ENCODE measurements at regions not wholly inside any gene's neighbourhood (a gene's known extent, or its start where the extent isn't known, plus 50 kb on each side); places are given as distances from the start of the nearest gene placed in this dataset.

DNA sequence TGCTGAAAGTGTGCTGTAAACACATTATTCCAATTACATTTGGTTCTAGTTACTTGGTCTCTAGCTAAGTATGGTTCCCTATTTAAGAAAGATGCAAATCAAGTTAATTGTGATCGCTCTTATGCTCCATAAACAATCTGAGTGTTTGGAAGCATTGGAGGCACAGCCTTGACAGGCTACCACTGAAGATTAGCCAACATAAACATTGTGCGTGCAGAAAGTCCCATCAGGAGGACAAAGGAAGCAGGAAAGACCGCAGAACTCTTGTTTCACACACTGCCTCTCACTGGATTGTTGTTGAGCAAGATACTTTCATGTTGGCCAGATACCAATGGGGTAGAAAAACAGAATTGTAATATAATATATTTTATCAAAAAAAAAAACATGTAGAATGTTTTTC is 814.4 kb downstream of the EFNB2 start:
- Histone ChIP-seq H3K4me2 (ENCODE audit: low read depth, low read length) (no peak overlapping the region), H2BK20ac (ENCODE audit: low read depth, low read length) (no peak overlapping the region), H3K9me1 (ENCODE audit: insufficient read depth, low read length) (no peaks in the 10 kb centered on the region), H2BK5ac (ENCODE audit: low read depth, low read length, poor library complexity, severe bottlenecking) (no peak overlapping the region), H3K56ac (ENCODE audit: extremely low read depth, insufficient read depth, low read length) (no peak overlapping the region), H3K18ac (ENCODE audit: low read depth, low read length) (no peak overlapping the region), H4K5ac (ENCODE audit: low read depth, low read length) (no peak overlapping the region), H4K91ac (ENCODE audit: insufficient read depth, low read depth, low read length) (no peak overlapping the region), H3K79me1 (ENCODE audit: low read depth in 1 of 2, low read length in 2 of 2) (no peaks in the 10 kb centered on the region), H3K36me3 (ENCODE audit: control insufficient read depth, insufficient read depth, low read length) (no peaks in the 10 kb centered on the region), H3K4me3 (ENCODE audit: insufficient read depth, low read depth, low read length) (no peak overlapping the region), H2AK9ac (replicated peaks; ENCODE audit: low read depth, low read length, poor library complexity) (no peak overlapping the region), H2AK5ac (ENCODE audit: low read depth, low read length) (no peak overlapping the region), H3K4ac (ENCODE audit: low read depth, low read length) (no peak overlapping the region), H3K4me1 (ENCODE audit: control insufficient read depth, insufficient read depth, low read length) (no peaks in the 10 kb centered on the region), H4K8ac (ENCODE audit: low read depth in 2 of 2, low read length in 2 of 2) (no peak overlapping the region), H2BK15ac (ENCODE audit: low read depth, low read length) (no peak overlapping the region), H3K23ac (ENCODE audit: low read depth, low read length) (no peak overlapping the region), H4K20me1 (ENCODE audit: insufficient read depth, low read length) (no peaks in the 10 kb centered on the region), H3K14ac (replicated peaks; ENCODE audit: low read depth, low read length) (no peak overlapping the region), H3K9ac (ENCODE audit: low read depth, low read length) (no peak overlapping the region), H2AFZ (replicated peaks; ENCODE audit: low read length, poor library complexity) (no peak overlapping the region), H3K27me3 (ENCODE audit: control insufficient read depth, insufficient read depth, low read length) (no peaks in the 10 kb centered on the region), H3K9me3 (ENCODE audit: control insufficient read depth, insufficient read depth, low read length) (no peaks in the 10 kb centered on the region), H3K27ac (ENCODE audit: insufficient read depth, low read length) (no peak overlapping the region), H2BK120ac (ENCODE audit: low read depth, low read length) (no peak overlapping the region)
- ATAC-seq (ENCODE audit: low read depth) = no peak
- CTCF ChIA-PET = interaction anchor here (1.1 kb wide), 1 partner anchor 218 kb away, joined by 3 read pairs; no protein-coding TSS in a partner anchor
- TF ChIP-seq SMC3 (IDR thresholded peaks at IDR 0.05; ENCODE audit: low read depth, low read length) = no peak
- no peak for TF ChIP-seq NFE2L2 (IDR thresholded peaks at IDR 0.05; ENCODE audit: low read depth, low read length)
- TF ChIP-seq, protein P1, sequence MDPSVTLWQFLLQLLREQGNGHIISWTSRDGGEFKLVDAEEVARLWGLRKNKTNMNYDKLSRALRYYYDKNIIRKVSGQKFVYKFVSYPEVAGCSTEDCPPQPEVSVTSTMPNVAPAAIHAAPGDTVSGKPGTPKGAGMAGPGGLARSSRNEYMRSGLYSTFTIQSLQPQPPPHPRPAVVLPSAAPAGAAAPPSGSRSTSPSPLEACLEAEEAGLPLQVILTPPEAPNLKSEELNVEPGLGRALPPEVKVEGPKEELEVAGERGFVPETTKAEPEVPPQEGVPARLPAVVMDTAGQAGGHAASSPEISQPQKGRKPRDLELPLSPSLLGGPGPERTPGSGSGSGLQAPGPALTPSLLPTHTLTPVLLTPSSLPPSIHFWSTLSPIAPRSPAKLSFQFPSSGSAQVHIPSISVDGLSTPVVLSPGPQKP (IDR thresholded peaks at IDR 0.05; ENCODE audit: borderline replicate concordance, low read depth, low read length) = no peak
- TF ChIP-seq CEBPB (IDR thresholded peaks at IDR 0.05; ENCODE audit: low read depth, low read length) = no peak
- TF ChIP-seq POLR2A (IDR thresholded peaks at IDR 0.05; ENCODE audit: low read depth, low read length) = no peak
- TF ChIP-seq RCOR1 (IDR thresholded peaks at IDR 0.05; ENCODE audit: insufficient replicate concordance, low read length) = no peak
- no peak for TF ChIP-seq MAZ (IDR thresholded peaks at IDR 0.05; ENCODE audit: borderline replicate concordance, low read depth, low read length)
- no peak for TF ChIP-seq FOS (IDR thresholded peaks at IDR 0.05; ENCODE audit: low read depth, low read length)
- TF ChIP-seq CTCF (conservative IDR thresholded peaks at IDR 0.05; ENCODE audit: low read depth, low read length) = no peak
- TF ChIP-seq MXI1 (IDR thresholded peaks at IDR 0.05; ENCODE audit: borderline replicate concordance, low read depth, low read length) = no peak
- no peak for TF ChIP-seq MAFK (IDR thresholded peaks at IDR 0.05; ENCODE audit: low read depth, low read length)
- TF ChIP-seq, protein P2, sequence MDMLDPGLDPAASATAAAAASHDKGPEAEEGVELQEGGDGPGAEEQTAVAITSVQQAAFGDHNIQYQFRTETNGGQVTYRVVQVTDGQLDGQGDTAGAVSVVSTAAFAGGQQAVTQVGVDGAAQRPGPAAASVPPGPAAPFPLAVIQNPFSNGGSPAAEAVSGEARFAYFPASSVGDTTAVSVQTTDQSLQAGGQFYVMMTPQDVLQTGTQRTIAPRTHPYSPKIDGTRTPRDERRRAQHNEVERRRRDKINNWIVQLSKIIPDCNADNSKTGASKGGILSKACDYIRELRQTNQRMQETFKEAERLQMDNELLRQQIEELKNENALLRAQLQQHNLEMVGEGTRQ (IDR thresholded peaks at IDR 0.05; ENCODE audit: low read depth, low read length) = no peak
- TF ChIP-seq RAD21 (IDR thresholded peaks at IDR 0.05; ENCODE audit: low read length) = no peak
- no peak for TF ChIP-seq BHLHE40 (IDR thresholded peaks at IDR 0.05; ENCODE audit: low read depth, low read length)
- no peak for TF ChIP-seq RFX5 (IDR thresholded peaks at IDR 0.05; ENCODE audit: low read depth, low read length)
- TF ChIP-seq CHD1 (IDR thresholded peaks at IDR 0.05; ENCODE audit: low read depth, low read length) = no peak
- no TSS peak for BruUV-seq (replicated peaks)
- in situ Hi-C loops (cut with MboI; ENCODE audit: low sequenced_read_pairs) (no loop called here), intact Hi-C loops (cut with micrococcal nuclease) (no loop called here), dilution Hi-C loops (cut with HindIII; ENCODE audit: low sequenced_read_pairs, unreplicated experiment) (no loop called here)
- 20% methylated on average over 1 of the region's 3 CpGs; no CpG with 5 or more reads in 1 of the 2 experiments for WGBS, 2 experiments (ENCODE audit: extremely low coverage in 2 of 2, insufficient read length in 1 of 2)
- POLR2A ChIA-PET (ENCODE audit: unreplicated experiment) = no interaction called here
- DNase-seq = no peak

All from IMR-90 (cell line).